Mucosa of rectum (tissue), 2 donors: ENCODE measurements at regions not wholly inside any gene's neighbourhood (a gene's known extent, or its start where the extent isn't known, plus 50 kb on each side); places are given as distances from the start of the nearest gene placed in this dataset.
"Not testable (repeated sequence)": the region's sequence is repeated elsewhere in the genome, so short reads cannot be mapped to it uniquely, and the experiment has no call there.

Experiments
- H3K27ac ChIP-seq, 2 donors: one replicate each; pipeline ENCODE4 v1.7.0; 2013; ENCODE audit warnings: inconsistent platforms in 2 of 2, low read depth in 2 of 2, low read length in 2 of 2
- H3K27me3 ChIP-seq, 2 donors: one replicate each; pipeline ENCODE4 v1.7.0; 2013; ENCODE audit warnings: low read length in 2 of 2; ENCODE audit not compliant: control insufficient read depth in 2 of 2, insufficient read depth in 2 of 2
- H3K36me3 ChIP-seq, 2 donors: one replicate each; pipeline ENCODE4 v1.7.0; 2013; ENCODE audit warnings: low read length in 2 of 2; ENCODE audit not compliant: control insufficient read depth in 2 of 2, insufficient read depth in 2 of 2
- H3K4me1 ChIP-seq, 2 donors: one replicate each; pipeline ENCODE4 v1.7.0; 2013; ENCODE audit warnings: low read length in 2 of 2, mild to moderate bottlenecking in 1 of 2; ENCODE audit not compliant: control insufficient read depth in 2 of 2, insufficient read depth in 2 of 2
- H3K4me3 ChIP-seq, 2 donors: one replicate each; pipeline ENCODE4 v1.7.0; 2013; ENCODE audit warnings: low read length in 2 of 2
- H3K9ac ChIP-seq, 2 donors: one replicate each; pipeline ENCODE4 v1.7.0; 2013; ENCODE audit warnings: low read length in 2 of 2, low read depth in 1 of 2, mild to moderate bottlenecking in 1 of 2
- H3K9me3 ChIP-seq, 2 donors: one replicate each; pipeline ENCODE4 v1.7.0; 2013; ENCODE audit warnings: low read length in 2 of 2; ENCODE audit not compliant: control insufficient read depth in 2 of 2
- donor health status: healthy.
- donor health status: Normal muscosa, but diverticular disease.

DNA sequence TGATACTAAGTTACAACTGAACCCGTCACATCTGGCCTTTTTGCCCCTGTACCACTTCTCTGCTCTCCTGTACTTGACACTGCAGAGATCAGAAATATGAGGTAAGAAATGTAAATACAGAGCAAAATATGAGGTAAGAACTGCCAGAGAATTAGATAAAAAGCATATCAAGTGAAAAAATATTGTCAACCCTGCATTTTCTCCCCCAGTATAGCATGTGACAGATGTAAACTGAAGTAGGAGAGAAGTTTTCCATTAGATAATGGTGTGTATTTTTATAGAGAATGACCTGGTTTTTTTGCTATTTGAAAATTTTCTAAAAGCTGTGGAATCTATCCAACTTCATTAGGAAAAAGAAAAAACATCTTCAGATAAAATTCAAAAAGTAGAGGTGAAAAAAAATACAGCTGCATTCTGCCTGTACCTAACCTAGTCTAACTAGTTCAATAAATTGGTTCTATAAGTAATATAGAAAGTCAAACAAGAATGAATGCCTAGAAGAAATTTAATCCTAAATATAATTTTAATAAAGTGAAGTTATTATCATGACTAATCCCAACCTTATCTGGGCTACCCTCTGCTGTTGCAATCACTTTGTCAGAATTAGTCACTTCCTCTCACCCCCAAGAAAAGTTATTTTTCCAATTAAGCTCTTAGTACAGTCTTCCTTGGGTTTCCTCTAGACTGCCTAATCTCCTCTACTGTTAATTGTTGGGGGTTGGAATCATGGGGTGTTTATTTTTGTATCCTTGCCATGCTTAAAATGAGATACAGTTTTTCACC is 210.0 kb downstream of the RASSF9 start:
- H3K4me1 ChIP-seq, result no peaks in the 10 kb centered on the region
- H3K27me3 ChIP-seq, result no peaks in the 10 kb centered on the region
- no peak overlapping the region for H3K27ac ChIP-seq
- no peaks in the 10 kb centered on the region for H3K9me3 ChIP-seq
- no peak overlapping the region for H3K9ac ChIP-seq
- no peaks in the 10 kb centered on the region for H3K36me3 ChIP-seq
- no peak overlapping the region for H3K4me3 ChIP-seq

DNA sequence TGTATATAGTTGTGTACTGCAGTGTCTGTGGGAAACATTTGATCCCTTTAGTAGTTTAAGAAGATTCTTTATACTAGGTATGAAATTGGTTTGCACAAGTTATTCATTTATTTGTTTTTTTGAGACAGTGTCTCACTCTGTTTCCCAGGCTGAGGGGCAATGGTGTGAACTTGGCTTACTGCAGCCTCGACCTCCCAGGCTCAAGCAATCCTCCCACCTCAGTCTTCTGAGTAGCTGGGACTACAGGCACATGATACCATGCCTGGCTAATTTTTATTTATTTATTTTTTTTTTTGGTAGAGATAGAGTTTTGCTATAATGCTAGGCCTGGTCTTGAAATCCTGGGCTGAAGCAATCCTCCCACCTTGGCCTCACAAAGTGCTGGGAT is 209.4 kb downstream of the RASSF9 start:
- Histone ChIP-seq H3K27ac (no peak overlapping the region), H3K4me3 (no peak overlapping the region), H3K4me1 (no peaks in the 10 kb centered on the region), H3K36me3 (no peaks in the 10 kb centered on the region), H3K27me3 (no peaks in the 10 kb centered on the region), H3K9ac (no peak overlapping the region), H3K9me3 (no peaks in the 10 kb centered on the region)

DNA sequence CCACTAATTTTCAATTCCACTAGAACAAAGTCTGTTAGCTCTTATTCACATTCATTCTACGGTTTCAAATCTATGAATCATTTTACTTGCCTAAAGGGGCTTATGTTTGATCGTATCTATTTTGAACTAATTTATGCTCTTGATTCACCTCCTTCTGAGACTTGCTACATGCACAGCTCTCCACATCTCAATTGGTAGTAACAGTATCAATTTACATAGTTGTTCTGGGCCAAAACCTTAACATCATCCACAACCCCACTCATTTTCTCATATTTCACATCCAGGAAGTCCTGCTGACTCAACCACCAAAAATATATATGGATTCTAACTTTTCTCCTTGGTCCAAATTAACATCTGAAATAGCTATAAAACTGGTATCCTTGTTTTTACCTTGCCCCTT is 208.6 kb downstream of the RASSF9 start:
- H3K9ac ChIP-seq, result no peak overlapping the region
- H3K9me3 ChIP-seq, result no peaks in the 10 kb centered on the region
- H3K36me3 ChIP-seq, result no peaks in the 10 kb centered on the region
- no peak overlapping the region for H3K4me3 ChIP-seq
- no peak overlapping the region for H3K27ac ChIP-seq
- no peaks in the 10 kb centered on the region for H3K27me3 ChIP-seq
- no peaks in the 10 kb centered on the region for H3K4me1 ChIP-seq

DNA sequence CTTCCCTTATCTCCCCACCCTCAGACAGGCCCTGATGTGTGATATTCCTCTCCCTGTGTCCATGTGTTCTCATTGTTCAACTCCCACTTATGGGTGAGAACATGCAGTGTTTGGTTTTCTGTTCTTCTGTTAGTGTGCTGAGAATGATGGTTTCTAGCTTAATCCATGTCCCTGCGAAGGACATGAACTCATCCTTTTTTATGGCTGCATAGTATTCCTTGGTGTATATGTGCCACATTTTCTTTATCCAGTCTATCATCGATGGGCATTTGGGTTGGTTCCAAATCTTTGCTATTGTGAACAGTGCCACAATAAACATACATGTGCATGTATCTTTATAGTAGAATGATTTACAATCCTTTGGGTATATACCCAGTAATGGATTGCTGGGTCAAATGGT is 207.6 kb downstream of the RASSF9 start:
- H3K9ac ChIP-seq, result not testable (repeated sequence)

DNA sequence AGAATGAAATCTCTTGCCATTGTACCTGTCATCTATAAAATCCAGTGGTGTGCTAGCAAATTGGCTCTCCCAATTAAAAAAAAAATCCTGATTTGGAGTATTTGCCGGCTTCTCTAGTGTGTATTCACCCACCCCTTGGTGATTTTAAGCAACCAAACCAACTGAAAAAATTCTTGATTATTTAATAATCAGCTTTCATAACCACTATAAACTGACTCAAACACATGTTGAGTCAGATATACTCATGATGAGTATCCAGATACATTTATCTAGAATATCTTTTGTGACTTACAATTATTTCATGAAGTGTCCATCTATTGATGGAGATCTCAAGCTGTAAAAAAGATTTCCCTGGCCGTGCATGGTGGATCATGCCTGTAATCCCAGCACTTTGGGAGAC is 205.4 kb downstream of the RASSF9 start:
- no peaks in the 10 kb centered on the region for H3K4me1 ChIP-seq
- H3K9ac ChIP-seq, result no peak overlapping the region
- H3K27me3 ChIP-seq, result no peaks in the 10 kb centered on the region
- no peak overlapping the region for H3K4me3 ChIP-seq
- no peaks in the 10 kb centered on the region for H3K36me3 ChIP-seq
- no peak overlapping the region for H3K27ac ChIP-seq
- H3K9me3 ChIP-seq, result no peaks in the 10 kb centered on the region

More for the DNA sequence above, 207.6 kb downstream of the RASSF9 start:
- not testable (repeated sequence) for H3K4me3 ChIP-seq, H3K27me3 ChIP-seq, H3K9me3 ChIP-seq, H3K4me1 ChIP-seq, H3K27ac ChIP-seq, H3K36me3 ChIP-seq

DNA sequence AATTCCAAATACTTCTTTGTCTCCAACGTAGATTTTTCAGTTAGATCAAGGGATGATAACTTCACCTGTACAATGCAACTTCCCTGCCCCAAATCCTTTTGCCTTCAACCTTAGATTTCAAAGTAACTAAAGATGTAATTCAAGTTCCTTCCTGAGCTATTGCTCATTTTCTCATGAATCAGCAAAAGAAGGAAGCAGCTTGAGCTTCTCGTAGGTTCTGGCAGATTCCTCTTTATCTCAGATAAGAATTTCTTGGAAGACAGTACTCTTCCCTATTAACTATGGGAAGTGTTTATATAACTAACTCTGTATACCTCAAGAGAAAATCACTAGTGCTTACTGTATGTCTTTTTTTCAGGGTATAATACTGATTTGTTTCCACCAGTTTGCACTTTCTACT is 203.8 kb downstream of the RASSF9 start:
- Histone ChIP-seq H3K9me3 (no peaks in the 10 kb centered on the region), H3K9ac (no peak overlapping the region), H3K4me1 (no peaks in the 10 kb centered on the region), H3K27ac (no peak overlapping the region), H3K27me3 (no peaks in the 10 kb centered on the region), H3K4me3 (no peak overlapping the region), H3K36me3 (no peaks in the 10 kb centered on the region)

DNA sequence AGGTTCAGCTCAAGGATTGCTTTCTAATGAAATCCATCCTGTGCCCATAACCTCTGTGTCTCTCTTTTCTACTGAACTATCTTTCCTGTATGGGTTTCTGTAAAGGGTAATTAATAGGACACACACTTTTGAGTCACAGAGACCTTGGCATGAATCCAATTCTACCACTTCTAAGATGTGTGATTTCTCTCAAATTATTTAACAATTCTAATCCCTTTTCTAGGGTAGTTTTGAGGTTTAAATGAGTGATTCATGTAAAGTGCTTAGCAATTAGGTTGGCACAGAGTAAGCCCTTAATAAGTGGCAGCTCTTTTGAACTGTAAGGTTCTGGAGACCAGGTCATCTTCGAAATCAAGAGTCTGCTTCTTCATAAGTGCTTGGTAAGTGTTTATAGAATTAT is 202.7 kb downstream of the RASSF9 start:
- Histone ChIP-seq H3K4me3 (no peak overlapping the region), H3K4me1 (no peaks in the 10 kb centered on the region), H3K9me3 (no peaks in the 10 kb centered on the region), H3K9ac (no peak overlapping the region), H3K27me3 (no peaks in the 10 kb centered on the region), H3K36me3 (no peaks in the 10 kb centered on the region), H3K27ac (no peak overlapping the region)

DNA sequence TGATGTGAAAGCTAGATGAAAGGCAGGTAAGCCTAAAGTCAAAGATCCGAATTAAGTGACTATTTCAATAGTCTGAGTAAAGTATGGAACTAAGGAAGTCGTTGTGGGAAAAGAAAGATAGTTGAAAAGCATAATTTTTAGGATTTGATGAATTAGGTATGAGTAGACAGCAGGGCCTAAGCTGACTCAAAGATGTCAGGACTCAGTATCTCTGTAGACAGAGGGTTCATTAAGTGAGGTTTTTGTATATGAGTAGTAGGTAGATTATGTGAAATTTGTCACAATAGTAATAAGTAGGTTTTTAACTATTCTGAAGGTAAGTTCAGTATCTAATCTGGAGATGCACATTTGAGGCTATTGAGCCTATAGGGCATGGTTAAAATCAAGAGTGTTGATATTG is 196.4 kb downstream of the RASSF9 start:
- Histone ChIP-seq H3K36me3 (no peaks in the 10 kb centered on the region), H3K4me3 (no peak overlapping the region), H3K27me3 (no peaks in the 10 kb centered on the region), H3K9me3 (no peaks in the 10 kb centered on the region), H3K27ac (no peak overlapping the region), H3K4me1 (no peaks in the 10 kb centered on the region), H3K9ac (no peak overlapping the region)

DNA sequence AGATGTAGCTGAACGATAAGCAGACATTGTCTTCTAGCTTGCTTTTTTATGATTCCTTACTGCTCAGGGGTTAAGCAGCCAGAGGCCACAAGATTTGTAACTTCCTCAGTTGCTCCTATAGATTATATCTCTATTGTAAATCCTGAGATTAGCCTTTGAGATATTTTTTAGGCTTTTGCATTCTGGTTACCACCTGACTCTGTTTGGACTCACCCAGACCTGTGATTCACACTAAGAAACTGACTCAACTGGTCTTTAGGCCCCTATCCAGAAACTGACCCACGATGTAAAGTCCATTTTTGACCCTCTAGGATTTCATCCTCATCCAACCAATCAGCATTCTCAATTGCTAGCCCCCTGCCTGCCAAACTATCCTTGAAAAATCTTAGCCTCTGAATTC is 194.4 kb downstream of the RASSF9 start:
- H3K9me3 ChIP-seq, result no peaks in the 10 kb centered on the region
- H3K4me1 ChIP-seq, result no peaks in the 10 kb centered on the region
- H3K9ac ChIP-seq, result no peak overlapping the region
- H3K36me3 ChIP-seq, result no peaks in the 10 kb centered on the region
- no peak overlapping the region for H3K4me3 ChIP-seq
- H3K27ac ChIP-seq, result no peak overlapping the region
- H3K27me3 ChIP-seq, result no peaks in the 10 kb centered on the region

DNA sequence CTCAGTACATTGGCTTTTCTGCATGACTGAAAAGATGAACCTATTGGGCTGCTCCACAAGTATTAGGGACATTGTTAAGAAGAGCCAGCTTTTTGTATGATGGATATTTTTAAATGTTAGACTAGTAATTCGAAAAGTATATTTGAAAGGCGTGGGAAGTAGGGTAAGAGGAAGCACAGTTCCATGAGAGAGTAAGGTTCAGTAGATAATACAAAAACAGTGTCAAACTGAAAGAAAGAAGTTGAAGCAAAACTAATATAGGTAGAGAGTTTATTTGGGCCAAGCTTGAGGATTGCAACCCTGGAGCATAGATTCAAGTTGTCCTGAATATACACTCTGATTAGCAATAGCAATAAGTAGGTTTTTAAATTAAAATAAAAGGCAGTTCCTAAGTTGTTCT is 193.9 kb downstream of the RASSF9 start:
- no peaks in the 10 kb centered on the region for H3K4me1 ChIP-seq
- no peak overlapping the region for H3K9ac ChIP-seq
- no peak overlapping the region for H3K27ac ChIP-seq
- no peak overlapping the region for H3K4me3 ChIP-seq
- H3K36me3 ChIP-seq, result no peaks in the 10 kb centered on the region
- H3K9me3 ChIP-seq, result no peaks in the 10 kb centered on the region
- H3K27me3 ChIP-seq, result no peaks in the 10 kb centered on the region

DNA sequence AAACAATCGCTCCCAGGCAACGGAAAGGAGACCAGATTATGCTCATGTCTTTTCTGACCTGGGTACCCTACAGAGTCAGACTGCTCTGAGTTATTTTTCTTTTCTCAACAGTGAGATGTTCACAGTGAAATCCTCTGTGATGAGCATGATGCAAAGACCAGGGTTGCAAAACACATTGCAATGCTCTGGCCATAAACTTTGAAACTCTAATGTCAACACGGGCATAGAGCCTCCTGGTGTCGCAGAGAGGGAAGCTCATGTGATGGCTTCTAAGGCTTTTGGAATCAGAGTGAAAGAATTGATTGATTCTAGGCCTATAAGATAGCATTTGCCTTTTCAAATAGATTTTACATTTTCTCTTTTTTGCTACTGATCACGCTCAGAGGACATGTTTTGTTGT is 193.4 kb downstream of the RASSF9 start:
- H3K4me1 ChIP-seq, result no peaks in the 10 kb centered on the region
- no peaks in the 10 kb centered on the region for H3K9me3 ChIP-seq
- no peaks in the 10 kb centered on the region for H3K27me3 ChIP-seq
- H3K4me3 ChIP-seq, result no peak overlapping the region
- no peaks in the 10 kb centered on the region for H3K36me3 ChIP-seq
- no peak overlapping the region for H3K27ac ChIP-seq
- no peak overlapping the region for H3K9ac ChIP-seq
